ENCODE measurements at regions not wholly inside any gene's neighbourhood (a gene's known extent, or its start where the extent isn't known, plus 50 kb on each side); places are given as distances from the start of the nearest gene placed in this dataset.
A peak's percentile ranks its signal among the peaks of the same experiment; 100 is the strongest.

- Histone ChIP-seq H3K36me3 (no peaks in the 10 kb centered on the region), H3K4me3 (no peak overlapping the region), H3K27me3 (replicated peaks; ENCODE audit: insufficient read depth) (no peaks in the 10 kb centered on the region), H3K27ac (no peak overlapping the region), H3K4me1 (replicated peaks) (no peaks in the 10 kb centered on the region), H3K9me3 (no peaks in the 10 kb centered on the region)
- TF ChIP-seq POLR2AphosphoS5 (IDR thresholded peaks at IDR 0.05), result peak; percentile 70
- no peak for TF ChIP-seq POLR2A (IDR thresholded peaks at IDR 0.05)
- intact Hi-C loops (cut with DNase I), result no loop called here
- peak; percentile 67 for DNase-seq (ENCODE audit: low spot score)
- 3% methylated on average over 1 of the region's 1 CpG for WGBS
These were observed 159.4 kb upstream of the PLEKHG7 start for GRCh38 chr12:92543359-92543758.

- WGBS, result 82% methylated on average over 2 of the region's 2 CpGs
- no peaks in the 10 kb centered on the region for H3K27me3 ChIP-seq (replicated peaks; ENCODE audit: insufficient read depth)
- TF ChIP-seq POLR2AphosphoS5 (IDR thresholded peaks at IDR 0.05) (no peak), POLR2A (IDR thresholded peaks at IDR 0.05) (no peak), CTCF (IDR thresholded peaks at IDR 0.05) (no peak)
- no peak overlapping the region for H3K27ac ChIP-seq
- H3K9me3 ChIP-seq, result no peaks in the 10 kb centered on the region
- H3K4me1 ChIP-seq (replicated peaks), result no peaks in the 10 kb centered on the region
- intact Hi-C loops (cut with DNase I), result no loop called here
- DNase-seq (ENCODE audit: low spot score), result no peak
- no peaks in the 10 kb centered on the region for H3K36me3 ChIP-seq
- H3K4me3 ChIP-seq, result no peak overlapping the region
These were observed 161.1 kb upstream of the PLEKHG7 start for GRCh38 chr12:92541731-92542130.

GRCh38 chr12:92540782-92541423 lies 161.9 kb upstream of the PLEKHG7 start:
- no peaks in the 10 kb centered on the region for H3K36me3 ChIP-seq
- no peak for TF ChIP-seq POLR2A (IDR thresholded peaks at IDR 0.05)
- TF ChIP-seq POLR2AphosphoS5 (IDR thresholded peaks at IDR 0.05), result no peak
- no peak for TF ChIP-seq CTCF (IDR thresholded peaks at IDR 0.05)
- intact Hi-C loops (cut with DNase I), result no loop called here
- no peaks in the 10 kb centered on the region for H3K9me3 ChIP-seq
- H3K27me3 ChIP-seq (replicated peaks; ENCODE audit: insufficient read depth), result no peaks in the 10 kb centered on the region
- H3K27ac ChIP-seq, result no peak overlapping the region
- H3K4me1 ChIP-seq (replicated peaks), result no peaks in the 10 kb centered on the region
- DNase-seq (ENCODE audit: low spot score), result no peak
- 74% methylated on average over 3 of the region's 3 CpGs for WGBS
- H3K4me3 ChIP-seq, result no peak overlapping the region

- Histone ChIP-seq H3K9me3 (no peaks in the 10 kb centered on the region), H3K27me3 (replicated peaks; ENCODE audit: insufficient read depth) (no peaks in the 10 kb centered on the region), H3K27ac (no peak overlapping the region), H3K4me3 (no peak overlapping the region), H3K4me1 (replicated peaks) (no peaks in the 10 kb centered on the region), H3K36me3 (no peaks in the 10 kb centered on the region)
- no peak for TF ChIP-seq CTCF (IDR thresholded peaks at IDR 0.05)
- TF ChIP-seq POLR2A (IDR thresholded peaks at IDR 0.05), result no peak
- no peak for TF ChIP-seq POLR2AphosphoS5 (IDR thresholded peaks at IDR 0.05)
- 49% methylated on average over 12 of the region's 12 CpGs for whole genome bisulfite sequencing
- intact Hi-C loops (cut with DNase I), result no loop called here
- no peak for DNase-seq (ENCODE audit: low spot score)
These were observed 162.6 kb upstream of the PLEKHG7 start for GRCh38 chr12:92539976-92540781.

GRCh38 chr12:92539110-92539749 lies 163.6 kb upstream of the PLEKHG7 start:
- Histone ChIP-seq H3K9me3 (no peaks in the 10 kb centered on the region), H3K4me3 (no peak overlapping the region), H3K27me3 (replicated peaks; ENCODE audit: insufficient read depth) (no peaks in the 10 kb centered on the region), H3K36me3 (no peaks in the 10 kb centered on the region), H3K27ac (no peak overlapping the region), H3K4me1 (replicated peaks) (no peaks in the 10 kb centered on the region)
- no peak for TF ChIP-seq POLR2AphosphoS5 (IDR thresholded peaks at IDR 0.05)
- TF ChIP-seq POLR2A (IDR thresholded peaks at IDR 0.05), result no peak
- no peak for TF ChIP-seq CTCF (IDR thresholded peaks at IDR 0.05)
- intact Hi-C loops (cut with DNase I), result no loop called here
- 61% methylated on average over 5 of the region's 5 CpGs for WGBS
- no peak for DNase-seq (ENCODE audit: low spot score)
